BE2C (cell line): ENCODE measurements at regions not wholly inside any gene's neighbourhood (a gene's known extent, or its start where the extent isn't known, plus 50 kb on each side); places are given as distances from the start of the nearest gene placed in this dataset.

Source experiments
- DNase-seq: peaks from one replicate; pipeline ENCODE4 v3.0.0-alpha.2; 2020
- H3K27me3 ChIP-seq: fragments of 250-450 bp; sonication (Bioruptor Pico); 2 replicates; pipeline ENCODE4 v1.5.1; 2020; ENCODE audit warnings: mild to moderate bottlenecking
- H3K36me3 ChIP-seq: fragments of 250-450 bp; sonication (Bioruptor Pico); 2 replicates; pipeline ENCODE4 v1.5.1; 2020; ENCODE audit warnings: mild to moderate bottlenecking
- H3K4me1 ChIP-seq: fragments of 250-450 bp; sonication (Bioruptor Pico); 2 replicates; pipeline ENCODE4 v1.5.1; 2020
- H3K4me3 ChIP-seq: 2 replicates; pipeline ENCODE4 v1.5.1; 2011; ENCODE audit warnings: low read depth, low read length
- H3K9me3 ChIP-seq: fragments of 250-450 bp; sonication (Bioruptor Pico); 2 replicates; pipeline ENCODE4 v1.5.1; 2020
- CTCF ChIP-seq: IDR thresholded peaks from 2 replicates; pipeline ENCODE4 v1.5.1; 2012; ENCODE audit warnings: mild to moderate bottlenecking, low read depth, low read length

DNA sequence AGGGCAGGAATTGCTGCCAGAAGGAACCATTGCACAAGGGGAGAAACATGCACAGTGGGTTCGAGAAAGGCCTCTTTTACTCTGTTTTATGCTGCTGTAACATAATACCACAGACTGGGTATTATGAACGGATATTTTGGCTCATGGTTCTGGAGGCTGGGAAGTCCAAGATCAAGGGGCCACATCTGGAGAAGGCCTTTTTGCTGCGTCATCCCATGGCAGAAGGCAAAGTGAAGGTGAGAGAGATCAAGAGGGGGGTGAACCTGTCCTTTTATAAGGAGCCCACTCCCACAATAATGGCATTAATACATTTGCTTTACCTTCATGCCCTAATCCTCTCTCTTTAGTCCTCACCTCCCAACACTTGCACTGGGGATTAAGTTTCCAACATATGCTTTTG lies 136.9 kb upstream of the ALDH1B1 start:
- no peaks in the 10 kb centered on the region for H3K9me3 ChIP-seq
- DNase-seq, result no peak
- H3K27me3 ChIP-seq, result no peaks in the 10 kb centered on the region
- H3K4me1 ChIP-seq, result no peaks in the 10 kb centered on the region
- no peak overlapping the region for H3K4me3 ChIP-seq
- H3K36me3 ChIP-seq, result no peaks in the 10 kb centered on the region
- TF ChIP-seq CTCF, result no peak

- no peak overlapping the region for H3K4me3 ChIP-seq
- no peaks in the 10 kb centered on the region for H3K36me3 ChIP-seq
- TF ChIP-seq CTCF, result no peak
- H3K9me3 ChIP-seq, result no peaks in the 10 kb centered on the region
- H3K27me3 ChIP-seq, result no peaks in the 10 kb centered on the region
- no peaks in the 10 kb centered on the region for H3K4me1 ChIP-seq
- no peak for DNase-seq
Observed at GRCh38 chr9:38254756-38255155, 137.7 kb upstream of the ALDH1B1 start.

GRCh38 chr9:38254151-38254550 lies 138.4 kb upstream of the ALDH1B1 start:
- TF ChIP-seq CTCF, result no peak
- H3K36me3 ChIP-seq, result no peaks in the 10 kb centered on the region

DNA sequence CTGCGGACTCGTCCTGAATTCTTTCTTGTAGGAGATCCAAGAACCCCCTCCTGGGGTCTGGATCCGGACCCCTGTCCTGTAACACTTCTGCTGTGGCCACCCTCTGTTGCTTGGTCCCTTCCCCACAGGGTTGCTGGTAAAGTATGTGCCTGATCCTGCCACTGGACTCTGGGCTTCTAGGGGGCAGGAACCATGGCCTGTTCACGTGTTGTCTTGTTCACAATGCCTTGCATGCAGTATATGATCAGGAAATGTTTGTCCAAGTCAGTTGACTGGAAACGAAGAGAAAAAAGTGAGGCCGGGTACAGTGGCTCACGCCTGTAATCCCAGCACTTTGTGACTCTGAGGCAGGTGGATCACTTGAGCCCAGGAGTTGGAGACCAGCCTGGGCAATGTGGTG lies 139.3 kb upstream of the ALDH1B1 start:
- no peak for DNase-seq
- no peaks in the 10 kb centered on the region for H3K9me3 ChIP-seq
- H3K36me3 ChIP-seq, result no peaks in the 10 kb centered on the region
- H3K4me1 ChIP-seq, result no peaks in the 10 kb centered on the region
- TF ChIP-seq CTCF, result no peak
- no peak overlapping the region for H3K4me3 ChIP-seq
- no peaks in the 10 kb centered on the region for H3K27me3 ChIP-seq

More at GRCh38 chr9:38254151-38254550, 138.4 kb upstream of the ALDH1B1 start:
- H3K27me3 ChIP-seq, result no peaks in the 10 kb centered on the region
- no peak for DNase-seq
- H3K9me3 ChIP-seq, result no peaks in the 10 kb centered on the region
- no peak overlapping the region for H3K4me3 ChIP-seq
- no peaks in the 10 kb centered on the region for H3K4me1 ChIP-seq

- H3K4me1 ChIP-seq, result no peaks in the 10 kb centered on the region
- H3K4me3 ChIP-seq, result no peak overlapping the region
- no peak for DNase-seq
- H3K9me3 ChIP-seq, result no peaks in the 10 kb centered on the region
- TF ChIP-seq CTCF, result no peak
- no peaks in the 10 kb centered on the region for H3K36me3 ChIP-seq
- no peaks in the 10 kb centered on the region for H3K27me3 ChIP-seq
Observed at GRCh38 chr9:38251036-38251860, 141.3 kb upstream of the ALDH1B1 start.

GRCh38 chr9:38250279-38251035 lies 142.0 kb upstream of the ALDH1B1 start:
- TF ChIP-seq CTCF, result no peak
- H3K27me3 ChIP-seq, result no peaks in the 10 kb centered on the region
- no peaks in the 10 kb centered on the region for H3K36me3 ChIP-seq
- H3K4me3 ChIP-seq, result no peak overlapping the region
- no peaks in the 10 kb centered on the region for H3K4me1 ChIP-seq
- DNase-seq, result no peak
- no peaks in the 10 kb centered on the region for H3K9me3 ChIP-seq
